ENCODE measurements at regions not wholly inside any gene's neighbourhood (a gene's known extent, or its start where the extent isn't known, plus 50 kb on each side); places are given as distances from the start of the nearest gene placed in this dataset.
"Not testable (repeated sequence)": the region's sequence is repeated elsewhere in the genome, so short reads cannot be mapped to it uniquely, and the experiment has no call there.

GRCh38 chr6:86872810-86873209, 64.5 kb upstream of the HTR1E start:
- DNase-seq: not testable (repeated sequence)

- no peak for DNase-seq
These were observed 65.6 kb upstream of the HTR1E start for GRCh38 chr6:86871681-86872080.

GRCh38 chr6:86869500-86869899, 67.8 kb upstream of the HTR1E start:
- DNase-seq: no peak

GRCh38 chr6:86859513-86859912, 77.8 kb upstream of the HTR1E start:
- DNase-seq: no peak

GRCh38 chr6:86858970-86859369, 78.4 kb upstream of the HTR1E start:
- DNase-seq: no peak

GRCh38 chr6:86857783-86858182, 79.5 kb upstream of the HTR1E start:
- DNase-seq: no peak

GRCh38 chr6:86856937-86857563, 80.3 kb upstream of the HTR1E start:
- peak; percentile 7 for DNase-seq

- DNase-seq: no peak
These were observed 80.9 kb upstream of the HTR1E start for GRCh38 chr6:86856379-86856778.

GRCh38 chr6:86848986-86849385, 88.3 kb upstream of the HTR1E start:
- DNase-seq: no peak

- DNase-seq: no peak
These were observed 104.6 kb upstream of the HTR1E start for GRCh38 chr6:86832686-86833085.

- DNase-seq: no peak
These were observed 111.9 kb upstream of the HTR1E start for GRCh38 chr6:86825436-86825835.

GRCh38 chr6:86822747-86823146, 114.6 kb upstream of the HTR1E start:
- no peak for DNase-seq

- no peak for DNase-seq
These were observed 116.6 kb upstream of the HTR1E start for GRCh38 chr6:86820750-86821149.

- DNase-seq: no peak
These were observed 143.7 kb upstream of the HTR1E start for GRCh38 chr6:86793649-86794048.

- no peak for DNase-seq
These were observed 145.9 kb upstream of the HTR1E start for GRCh38 chr6:86791476-86791875.

- DNase-seq: no peak
These were observed 147.4 kb upstream of the HTR1E start for GRCh38 chr6:86789779-86790411.

- no peak for DNase-seq
These were observed 155.0 kb upstream of the HTR1E start for GRCh38 chr6:86782328-86782727.

- no peak for DNase-seq
These were observed 156.4 kb upstream of the HTR1E start for GRCh38 chr6:86780923-86781322.

- DNase-seq: no peak
These were observed 161.4 kb upstream of the HTR1E start for GRCh38 chr6:86775893-86776292.

GRCh38 chr6:86765211-86765610, 172.1 kb upstream of the HTR1E start:
- no peak for DNase-seq

- not testable (repeated sequence) for DNase-seq
These were observed 177.4 kb upstream of the HTR1E start for GRCh38 chr6:86759953-86760352.

- DNase-seq: no peak
These were observed 180.6 kb upstream of the HTR1E start for GRCh38 chr6:86756640-86757229.

GRCh38 chr6:86744048-86744447, 193.3 kb upstream of the HTR1E start:
- no peak for DNase-seq

GRCh38 chr6:86738078-86738477, 199.2 kb upstream of the HTR1E start:
- no peak for DNase-seq

- not testable (repeated sequence) for DNase-seq
These were observed 205.7 kb upstream of the HTR1E start for GRCh38 chr6:86731631-86732030.

Data from fibroblast of upper back skin (primary cell).